K562 (cell line): ENCODE measurements at regions not wholly inside any gene's neighbourhood (a gene's known extent, or its start where the extent isn't known, plus 50 kb on each side); places are given as distances from the start of the nearest gene placed in this dataset.

Experiments
- MEF2A ChIP-seq: IDR thresholded peaks from 2 replicates; pipeline ENCODE4 v1.6.1; 2011; ENCODE audit warnings: low read depth, mild to moderate bottlenecking, low read length, moderate library complexity; ENCODE audit not compliant: control insufficient read depth
- MTF1 ChIP-seq: fragments of 250-450 bp; sonication (Bioruptor Pico); IDR thresholded peaks from 2 replicates; pipeline ENCODE4 v1.9.0; 2021; ENCODE audit warnings: moderate library complexity, mild to moderate bottlenecking, inconsistent platforms, borderline replicate concordance
- RAD21 ChIP-seq, 2 experiments: fragments of 250-450 bp in 1 of 2; fragments of 450-650 bp in 1 of 2; sonication (Bioruptor Pico) in 1 of 2; formaldehyde crosslinking in 1 of 2; IDR thresholded peaks in 1 of 2; conservative IDR thresholded peaks in 1 of 2; 2 replicates each; pipeline versions ENCODE4 v1.4.0 to v1.8.0; 2020 to 2022; ENCODE audit warnings: mild to moderate bottlenecking in 2 of 2, moderate library complexity in 1 of 2
- RBM15 ChIP-seq: fragments of 200-400 bp; formaldehyde crosslinking; IDR thresholded peaks from 2 replicates; pipeline ENCODE4 v1.6.1; 2018; ENCODE audit warnings: mild to moderate bottlenecking, low read length, moderate library complexity; ENCODE audit not compliant: insufficient read depth
- ZSCAN32 ChIP-seq: fragments of 450-650 bp; formaldehyde crosslinking; IDR thresholded peaks from 2 replicates; pipeline ENCODE4 v1.4.0; 2020; ENCODE audit warnings: mild to moderate bottlenecking, moderate library complexity
- TF ChIP-seq, protein P1 (sequence below): sonication (generic); formaldehyde crosslinking; IDR thresholded peaks from 2 replicates; pipeline ENCODE4 v1.8.1; 2023; ENCODE audit warnings: mild to moderate bottlenecking, missing genetic modification reagents
- TF ChIP-seq, protein P2 (sequence below): fragments of 150-350 bp; IDR thresholded peaks from 2 replicates; pipeline ENCODE4 v1.6.1; 2014; ENCODE audit warnings: low read depth, mild to moderate bottlenecking, low read length, borderline replicate concordance
- TF ChIP-seq, protein P3 (sequence below): fragments of 450-650 bp; IDR thresholded peaks from 2 replicates; pipeline ENCODE4 v1.6.1; 2016; ENCODE audit warnings: low read depth
- TF ChIP-seq, protein P4 (sequence below): fragments of 450-650 bp; IDR thresholded peaks from 2 replicates; pipeline ENCODE4 v1.6.1; 2017; ENCODE audit warnings: antibody characterized with exemption

DNA sequence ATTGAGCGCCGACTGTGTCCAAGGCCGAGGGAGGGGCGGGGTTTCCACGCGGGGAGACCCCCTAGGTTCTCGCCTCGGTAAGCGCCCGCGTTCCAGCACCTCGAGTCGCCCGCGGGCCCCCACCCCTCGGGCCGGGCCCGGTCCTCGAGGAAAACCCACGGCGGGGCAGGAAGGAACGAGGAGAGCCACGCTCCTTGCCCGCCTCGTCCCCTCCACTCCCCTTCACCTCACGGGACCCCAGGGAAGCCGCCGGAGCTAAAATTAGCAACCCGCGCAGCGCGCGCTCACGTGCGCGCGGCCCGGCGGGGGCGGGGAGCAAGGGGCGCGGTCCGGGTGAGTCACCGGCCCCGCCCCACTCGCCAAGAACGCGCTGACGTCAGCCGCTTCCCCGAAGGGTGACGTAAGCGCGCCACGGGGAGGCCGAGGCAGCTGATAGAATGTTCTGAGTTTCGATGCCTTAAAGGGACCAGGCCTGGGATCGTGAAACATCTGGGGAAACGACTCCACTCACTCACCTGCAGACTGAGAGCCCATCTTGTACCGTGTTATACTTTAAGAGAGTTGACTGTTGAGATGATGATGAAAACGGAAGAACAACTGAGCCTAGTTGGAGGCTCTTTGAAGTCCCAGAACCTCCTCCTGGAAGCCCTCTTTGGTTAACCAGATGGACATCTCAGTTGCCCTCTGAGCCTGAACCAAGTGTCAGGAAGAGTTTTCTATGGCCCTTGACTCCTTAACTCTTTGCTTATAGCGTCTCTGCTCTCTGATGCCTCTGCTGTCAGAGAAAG lies 49.7 kb upstream of the ATF3 start (continued):
- TF ChIP-seq, protein P1, sequence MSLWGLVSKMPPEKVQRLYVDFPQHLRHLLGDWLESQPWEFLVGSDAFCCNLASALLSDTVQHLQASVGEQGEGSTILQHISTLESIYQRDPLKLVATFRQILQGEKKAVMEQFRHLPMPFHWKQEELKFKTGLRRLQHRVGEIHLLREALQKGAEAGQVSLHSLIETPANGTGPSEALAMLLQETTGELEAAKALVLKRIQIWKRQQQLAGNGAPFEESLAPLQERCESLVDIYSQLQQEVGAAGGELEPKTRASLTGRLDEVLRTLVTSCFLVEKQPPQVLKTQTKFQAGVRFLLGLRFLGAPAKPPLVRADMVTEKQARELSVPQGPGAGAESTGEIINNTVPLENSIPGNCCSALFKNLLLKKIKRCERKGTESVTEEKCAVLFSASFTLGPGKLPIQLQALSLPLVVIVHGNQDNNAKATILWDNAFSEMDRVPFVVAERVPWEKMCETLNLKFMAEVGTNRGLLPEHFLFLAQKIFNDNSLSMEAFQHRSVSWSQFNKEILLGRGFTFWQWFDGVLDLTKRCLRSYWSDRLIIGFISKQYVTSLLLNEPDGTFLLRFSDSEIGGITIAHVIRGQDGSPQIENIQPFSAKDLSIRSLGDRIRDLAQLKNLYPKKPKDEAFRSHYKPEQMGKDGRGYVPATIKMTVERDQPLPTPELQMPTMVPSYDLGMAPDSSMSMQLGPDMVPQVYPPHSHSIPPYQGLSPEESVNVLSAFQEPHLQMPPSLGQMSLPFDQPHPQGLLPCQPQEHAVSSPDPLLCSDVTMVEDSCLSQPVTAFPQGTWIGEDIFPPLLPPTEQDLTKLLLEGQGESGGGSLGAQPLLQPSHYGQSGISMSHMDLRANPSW (CRISPR knock-in tag) = no peak
- TF ChIP-seq MTF1 (CRISPR knock-in tag) (no peak), MEF2A (peak; percentile 98), RBM15 (no peak), ZSCAN32 (CRISPR knock-in tag) (no peak), RAD21 (CRISPR knock-in tag; conservative IDR thresholded peaks at IDR 0.05 in 1 of 2, IDR thresholded peaks at IDR 0.05 in 1 of 2) (0 out of 4 replicates have a peak, but pooled peaks of 1 of the 2 experiments have one; percentile 23)
- TF ChIP-seq, protein P2, sequence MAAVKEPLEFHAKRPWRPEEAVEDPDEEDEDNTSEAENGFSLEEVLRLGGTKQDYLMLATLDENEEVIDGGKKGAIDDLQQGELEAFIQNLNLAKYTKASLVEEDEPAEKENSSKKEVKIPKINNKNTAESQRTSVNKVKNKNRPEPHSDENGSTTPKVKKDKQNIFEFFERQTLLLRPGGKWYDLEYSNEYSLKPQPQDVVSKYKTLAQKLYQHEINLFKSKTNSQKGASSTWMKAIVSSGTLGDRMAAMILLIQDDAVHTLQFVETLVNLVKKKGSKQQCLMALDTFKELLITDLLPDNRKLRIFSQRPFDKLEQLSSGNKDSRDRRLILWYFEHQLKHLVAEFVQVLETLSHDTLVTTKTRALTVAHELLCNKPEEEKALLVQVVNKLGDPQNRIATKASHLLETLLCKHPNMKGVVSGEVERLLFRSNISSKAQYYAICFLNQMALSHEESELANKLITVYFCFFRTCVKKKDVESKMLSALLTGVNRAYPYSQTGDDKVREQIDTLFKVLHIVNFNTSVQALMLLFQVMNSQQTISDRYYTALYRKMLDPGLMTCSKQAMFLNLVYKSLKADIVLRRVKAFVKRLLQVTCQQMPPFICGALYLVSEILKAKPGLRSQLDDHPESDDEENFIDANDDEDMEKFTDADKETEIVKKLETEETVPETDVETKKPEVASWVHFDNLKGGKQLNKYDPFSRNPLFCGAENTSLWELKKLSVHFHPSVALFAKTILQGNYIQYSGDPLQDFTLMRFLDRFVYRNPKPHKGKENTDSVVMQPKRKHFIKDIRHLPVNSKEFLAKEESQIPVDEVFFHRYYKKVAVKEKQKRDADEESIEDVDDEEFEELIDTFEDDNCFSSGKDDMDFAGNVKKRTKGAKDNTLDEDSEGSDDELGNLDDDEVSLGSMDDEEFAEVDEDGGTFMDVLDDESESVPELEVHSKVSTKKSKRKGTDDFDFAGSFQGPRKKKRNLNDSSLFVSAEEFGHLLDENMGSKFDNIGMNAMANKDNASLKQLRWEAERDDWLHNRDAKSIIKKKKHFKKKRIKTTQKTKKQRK = no peak
- TF ChIP-seq, protein P3, sequence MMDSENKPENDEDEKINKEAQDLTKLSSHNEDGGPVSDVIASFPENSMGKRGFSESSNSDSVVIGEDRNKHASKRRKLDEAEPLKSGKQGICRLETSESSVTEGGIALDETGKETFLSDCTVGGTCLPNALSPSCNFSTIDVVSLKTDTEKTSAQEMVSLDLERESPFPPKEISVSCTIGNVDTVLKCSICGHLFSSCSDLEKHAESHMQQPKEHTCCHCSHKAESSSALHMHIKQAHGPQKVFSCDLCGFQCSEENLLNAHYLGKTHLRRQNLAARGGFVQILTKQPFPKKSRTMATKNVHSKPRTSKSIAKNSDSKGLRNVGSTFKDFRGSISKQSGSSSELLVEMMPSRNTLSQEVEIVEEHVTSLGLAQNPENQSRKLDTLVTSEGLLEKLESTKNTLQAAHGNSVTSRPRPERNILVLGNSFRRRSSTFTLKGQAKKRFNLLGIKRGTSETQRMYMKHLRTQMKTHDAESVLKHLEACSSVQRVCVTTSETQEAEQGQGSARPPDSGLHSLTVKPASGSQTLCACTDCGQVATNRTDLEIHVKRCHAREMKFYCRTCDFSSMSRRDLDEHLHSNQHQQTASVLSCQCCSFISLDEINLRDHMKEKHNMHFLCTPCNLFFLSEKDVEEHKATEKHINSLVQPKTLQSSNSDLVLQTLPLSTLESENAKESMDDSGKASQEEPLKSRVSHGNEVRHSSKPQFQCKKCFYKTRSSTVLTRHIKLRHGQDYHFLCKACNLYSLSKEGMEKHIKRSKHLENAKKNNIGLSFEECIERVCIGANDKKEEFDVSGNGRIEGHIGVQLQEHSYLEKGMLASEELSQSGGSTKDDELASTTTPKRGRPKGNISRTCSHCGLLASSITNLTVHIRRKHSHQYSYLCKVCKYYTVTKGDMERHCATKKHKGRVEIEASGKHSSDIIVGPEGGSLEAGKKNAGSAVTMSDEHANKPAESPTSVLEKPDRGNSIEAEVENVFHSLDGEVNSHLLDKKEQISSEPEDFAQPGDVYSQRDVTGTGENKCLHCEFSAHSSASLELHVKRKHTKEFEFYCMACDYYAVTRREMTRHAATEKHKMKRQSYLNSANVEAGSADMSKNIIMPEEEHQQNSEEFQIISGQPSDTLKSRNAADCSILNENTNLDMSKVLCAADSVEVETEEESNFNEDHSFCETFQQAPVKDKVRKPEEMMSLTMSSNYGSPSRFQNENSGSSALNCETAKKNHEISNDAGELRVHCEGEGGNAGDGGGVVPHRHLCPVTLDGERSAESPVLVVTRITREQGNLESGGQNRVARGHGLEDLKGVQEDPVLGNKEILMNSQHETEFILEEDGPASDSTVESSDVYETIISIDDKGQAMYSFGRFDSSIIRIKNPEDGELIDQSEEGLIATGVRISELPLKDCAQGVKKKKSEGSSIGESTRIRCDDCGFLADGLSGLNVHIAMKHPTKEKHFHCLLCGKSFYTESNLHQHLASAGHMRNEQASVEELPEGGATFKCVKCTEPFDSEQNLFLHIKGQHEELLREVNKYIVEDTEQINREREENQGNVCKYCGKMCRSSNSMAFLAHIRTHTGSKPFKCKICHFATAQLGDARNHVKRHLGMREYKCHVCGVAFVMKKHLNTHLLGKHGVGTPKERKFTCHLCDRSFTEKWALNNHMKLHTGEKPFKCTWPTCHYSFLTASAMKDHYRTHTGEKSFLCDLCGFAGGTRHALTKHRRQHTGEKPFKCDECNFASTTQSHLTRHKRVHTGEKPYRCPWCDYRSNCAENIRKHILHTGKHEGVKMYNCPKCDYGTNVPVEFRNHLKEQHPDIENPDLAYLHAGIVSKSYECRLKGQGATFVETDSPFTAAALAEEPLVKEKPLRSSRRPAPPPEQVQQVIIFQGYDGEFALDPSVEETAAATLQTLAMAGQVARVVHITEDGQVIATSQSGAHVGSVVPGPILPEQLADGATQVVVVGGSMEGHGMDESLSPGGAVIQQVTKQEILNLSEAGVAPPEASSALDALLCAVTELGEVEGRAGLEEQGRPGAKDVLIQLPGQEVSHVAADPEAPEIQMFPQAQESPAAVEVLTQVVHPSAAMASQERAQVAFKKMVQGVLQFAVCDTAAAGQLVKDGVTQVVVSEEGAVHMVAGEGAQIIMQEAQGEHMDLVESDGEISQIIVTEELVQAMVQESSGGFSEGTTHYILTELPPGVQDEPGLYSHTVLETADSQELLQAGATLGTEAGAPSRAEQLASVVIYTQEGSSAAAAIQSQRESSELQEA = no peak
- TF ChIP-seq, protein P4, sequence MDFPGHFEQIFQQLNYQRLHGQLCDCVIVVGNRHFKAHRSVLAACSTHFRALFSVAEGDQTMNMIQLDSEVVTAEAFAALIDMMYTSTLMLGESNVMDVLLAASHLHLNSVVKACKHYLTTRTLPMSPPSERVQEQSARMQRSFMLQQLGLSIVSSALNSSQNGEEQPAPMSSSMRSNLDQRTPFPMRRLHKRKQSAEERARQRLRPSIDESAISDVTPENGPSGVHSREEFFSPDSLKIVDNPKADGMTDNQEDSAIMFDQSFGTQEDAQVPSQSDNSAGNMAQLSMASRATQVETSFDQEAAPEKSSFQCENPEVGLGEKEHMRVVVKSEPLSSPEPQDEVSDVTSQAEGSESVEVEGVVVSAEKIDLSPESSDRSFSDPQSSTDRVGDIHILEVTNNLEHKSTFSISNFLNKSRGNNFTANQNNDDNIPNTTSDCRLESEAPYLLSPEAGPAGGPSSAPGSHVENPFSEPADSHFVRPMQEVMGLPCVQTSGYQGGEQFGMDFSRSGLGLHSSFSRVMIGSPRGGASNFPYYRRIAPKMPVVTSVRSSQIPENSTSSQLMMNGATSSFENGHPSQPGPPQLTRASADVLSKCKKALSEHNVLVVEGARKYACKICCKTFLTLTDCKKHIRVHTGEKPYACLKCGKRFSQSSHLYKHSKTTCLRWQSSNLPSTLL = no peak
